Prostate gland (tissue), 2 donors: ENCODE measurements at regions not wholly inside any gene's neighbourhood (a gene's known extent, or its start where the extent isn't known, plus 50 kb on each side); places are given as distances from the start of the nearest gene placed in this dataset.

Experiments used
- DNase-seq: peaks from one replicate; pipeline ENCODE4 v3.0.0-alpha.2; 2019; ENCODE audit warnings: low spot score
- H3K27ac ChIP-seq, 2 donors: fragments of 200-600 bp; sonication (generic); 2 replicates each; pipeline ENCODE4 v1.5.1; 2017 to 2019
- H3K27me3 ChIP-seq: fragments of 200-600 bp; sonication (generic); replicated peaks from 2 replicates; pipeline ENCODE4 v1.5.1; 2019; ENCODE audit not compliant: insufficient read depth
- H3K36me3 ChIP-seq, 2 donors: fragments of 200-600 bp; sonication (generic); 1 replicate in 1 of 2; 2 replicates in 1 of 2; pipeline versions ENCODE4 v1.5.1 to v1.8.1; 2017 to 2019
- H3K4me1 ChIP-seq: fragments of 200-600 bp; sonication (generic); replicated peaks from 2 replicates; pipeline ENCODE4 v1.5.1; 2019
- H3K4me3 ChIP-seq, 2 donors: fragments of 200-600 bp; sonication (generic); 2 replicates each; pipeline ENCODE4 v1.5.1; 2017 to 2019
- H3K9me3 ChIP-seq: fragments of 200-600 bp; sonication (generic); 2 replicates; pipeline ENCODE4 v1.5.1; 2017
- CTCF ChIP-seq, 4 experiments: fragments of 200-600 bp in 2 of 4; fragments of 450-650 bp in 2 of 4; sonication (generic) in 2 of 4; IDR thresholded peaks; 1 replicate in 3 of 4; 2 replicates in 1 of 4; pipeline ENCODE4 v1.5.1; 2016 to 2019; ENCODE audit warnings: antibody characterized with exemption in 4 of 4, mild to moderate bottlenecking in 2 of 4, moderate library complexity in 2 of 4
- POLR2A ChIP-seq: fragments of 450-650 bp; IDR thresholded peaks from one replicate; pipeline ENCODE4 v1.6.1; 2016; ENCODE audit warnings: antibody characterized with exemption, mild to moderate bottlenecking
- POLR2AphosphoS5 ChIP-seq: sonication (generic); formaldehyde crosslinking; IDR thresholded peaks from one replicate; pipeline ENCODE4 v1.6.1; 2017; ENCODE audit warnings: antibody characterized with exemption
- WGBS: methylation state at CpG from one replicate; pipeline ENCODE4 v1.1.5; 2018; 5-methylcytosine and 5-hydroxymethylcytosine counted together
- intact Hi-C: fragments of 100-400 bp; cut with DNase I; formaldehyde crosslinking; loops from one replicate; pipeline ENCODE4 v1.14.2; 2022

GRCh38 chr3:177753451-177754155 is 556.3 kb upstream of the TBL1XR1 start:
- no peak overlapping the region for H3K4me3 ChIP-seq
- DNase-seq = no peak
- TF ChIP-seq POLR2A (no peak), POLR2AphosphoS5 (no peak), CTCF (IDR thresholded peaks at IDR 0.05) (no peak)
- intact Hi-C loops = no loop called here
- no peak overlapping the region for H3K27ac ChIP-seq
- H3K4me1 ChIP-seq = no peaks in the 10 kb centered on the region
- H3K9me3 ChIP-seq = no peaks in the 10 kb centered on the region
- WGBS = 57% methylated on average over 2 of the region's 2 CpGs
- no peaks in the 10 kb centered on the region for H3K27me3 ChIP-seq
- H3K36me3 ChIP-seq = no peaks in the 10 kb centered on the region

GRCh38 chr3:177754508-177754921 is 557.2 kb upstream of the TBL1XR1 start:
- Histone ChIP-seq H3K27ac (no peak overlapping the region), H3K36me3 (no peaks in the 10 kb centered on the region), H3K27me3 (no peaks in the 10 kb centered on the region), H3K4me1 (no peaks in the 10 kb centered on the region), H3K9me3 (no peaks in the 10 kb centered on the region), H3K4me3 (no peak overlapping the region)
- intact Hi-C loops = no loop called here
- WGBS = 93% methylated on average over 4 of the region's 4 CpGs
- no peak for DNase-seq
- TF ChIP-seq POLR2AphosphoS5 (no peak), CTCF (IDR thresholded peaks at IDR 0.05) (no peak), POLR2A (no peak)

GRCh38 chr3:177758126-177758525 is 560.8 kb upstream of the TBL1XR1 start:
- Histone ChIP-seq H3K36me3 (no peaks in the 10 kb centered on the region), H3K9me3 (no peaks in the 10 kb centered on the region), H3K27me3 (no peaks in the 10 kb centered on the region), H3K4me1 (no peaks in the 10 kb centered on the region), H3K4me3 (no peak overlapping the region), H3K27ac (no peak overlapping the region)
- no peak for TF ChIP-seq POLR2A
- TF ChIP-seq POLR2AphosphoS5 = no peak
- no peak for TF ChIP-seq CTCF (IDR thresholded peaks at IDR 0.05)
- 86% methylated on average over 1 of the region's 1 CpG for WGBS
- no peak for DNase-seq
- intact Hi-C loops = no loop called here

GRCh38 chr3:177760803-177761202 is 563.5 kb upstream of the TBL1XR1 start:
- Histone ChIP-seq H3K9me3 (no peaks in the 10 kb centered on the region), H3K4me1 (no peaks in the 10 kb centered on the region), H3K36me3 (no peaks in the 10 kb centered on the region), H3K27me3 (no peaks in the 10 kb centered on the region), H3K27ac (no peak overlapping the region), H3K4me3 (no peak overlapping the region)
- no peak for TF ChIP-seq POLR2AphosphoS5
- intact Hi-C loops = no loop called here
- WGBS = 91% methylated on average over 2 of the region's 2 CpGs
- DNase-seq = no peak

- DNase-seq = no peak
Observed at GRCh38 chr3:177764377-177764912, 567.2 kb upstream of the TBL1XR1 start.

More at GRCh38 chr3:177764377-177764912, 567.2 kb upstream of the TBL1XR1 start:
- Histone ChIP-seq H3K4me1 (no peaks in the 10 kb centered on the region), H3K9me3 (no peaks in the 10 kb centered on the region), H3K27me3 (no peaks in the 10 kb centered on the region), H3K27ac (no peak overlapping the region), H3K4me3 (no peak overlapping the region), H3K36me3 (no peaks in the 10 kb centered on the region)
- TF ChIP-seq POLR2AphosphoS5 (no peak), CTCF (IDR thresholded peaks at IDR 0.05) (no peak), POLR2A (no peak)
- intact Hi-C loops = no loop called here
- 57% methylated on average over 1 of the region's 1 CpG for WGBS
